Kidney epithelial cell (primary cell): ENCODE measurements at regions not wholly inside any gene's neighbourhood (a gene's known extent, or its start where the extent isn't known, plus 50 kb on each side); places are given as distances from the start of the nearest gene placed in this dataset.

Source experiments
- DNase-seq: peaks from one replicate; pipeline ENCODE4 v3.0.0-alpha.2; 2010; ENCODE audit warnings: low read depth
- H3K27me3 ChIP-seq: 2 replicates; pipeline ENCODE4 v1.6.0; 2011; ENCODE audit warnings: low read length; ENCODE audit not compliant: control insufficient read depth, insufficient read depth
- H3K36me3 ChIP-seq: 2 replicates; pipeline ENCODE4 v1.5.1; 2011; ENCODE audit warnings: low read length; ENCODE audit not compliant: control insufficient read depth, insufficient read depth
- H3K4me3 ChIP-seq: 2 replicates; pipeline ENCODE4 v1.5.1; 2011; ENCODE audit warnings: low read depth, mild to moderate bottlenecking, control low read depth, low read length
- TF ChIP-seq, protein P1 (sequence below): IDR thresholded peaks from 2 replicates; pipeline ENCODE4 v1.5.1; 2011; ENCODE audit warnings: mild to moderate bottlenecking, moderate library complexity, low read length, control low read depth, inconsistent platforms; ENCODE audit not compliant: insufficient read depth, poor library complexity, severe bottlenecking

GRCh38 chr11:25396847-25397246 is 900.0 kb downstream of the LUZP2 start:
- TF ChIP-seq, protein P1, sequence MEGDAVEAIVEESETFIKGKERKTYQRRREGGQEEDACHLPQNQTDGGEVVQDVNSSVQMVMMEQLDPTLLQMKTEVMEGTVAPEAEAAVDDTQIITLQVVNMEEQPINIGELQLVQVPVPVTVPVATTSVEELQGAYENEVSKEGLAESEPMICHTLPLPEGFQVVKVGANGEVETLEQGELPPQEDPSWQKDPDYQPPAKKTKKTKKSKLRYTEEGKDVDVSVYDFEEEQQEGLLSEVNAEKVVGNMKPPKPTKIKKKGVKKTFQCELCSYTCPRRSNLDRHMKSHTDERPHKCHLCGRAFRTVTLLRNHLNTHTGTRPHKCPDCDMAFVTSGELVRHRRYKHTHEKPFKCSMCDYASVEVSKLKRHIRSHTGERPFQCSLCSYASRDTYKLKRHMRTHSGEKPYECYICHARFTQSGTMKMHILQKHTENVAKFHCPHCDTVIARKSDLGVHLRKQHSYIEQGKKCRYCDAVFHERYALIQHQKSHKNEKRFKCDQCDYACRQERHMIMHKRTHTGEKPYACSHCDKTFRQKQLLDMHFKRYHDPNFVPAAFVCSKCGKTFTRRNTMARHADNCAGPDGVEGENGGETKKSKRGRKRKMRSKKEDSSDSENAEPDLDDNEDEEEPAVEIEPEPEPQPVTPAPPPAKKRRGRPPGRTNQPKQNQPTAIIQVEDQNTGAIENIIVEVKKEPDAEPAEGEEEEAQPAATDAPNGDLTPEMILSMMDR, result no peak
- H3K27me3 ChIP-seq, result no peaks in the 10 kb centered on the region
- no peak overlapping the region for H3K4me3 ChIP-seq
- no peaks in the 10 kb centered on the region for H3K36me3 ChIP-seq
- DNase-seq, result no peak

- Histone ChIP-seq H3K36me3 (no peaks in the 10 kb centered on the region), H3K4me3 (no peak overlapping the region), H3K27me3 (no peaks in the 10 kb centered on the region)
- DNase-seq, result no peak
- TF ChIP-seq, protein P1, result no peak
Measured at GRCh38 chr11:25408146-25408545, 911.3 kb downstream of the LUZP2 start.

DNA sequence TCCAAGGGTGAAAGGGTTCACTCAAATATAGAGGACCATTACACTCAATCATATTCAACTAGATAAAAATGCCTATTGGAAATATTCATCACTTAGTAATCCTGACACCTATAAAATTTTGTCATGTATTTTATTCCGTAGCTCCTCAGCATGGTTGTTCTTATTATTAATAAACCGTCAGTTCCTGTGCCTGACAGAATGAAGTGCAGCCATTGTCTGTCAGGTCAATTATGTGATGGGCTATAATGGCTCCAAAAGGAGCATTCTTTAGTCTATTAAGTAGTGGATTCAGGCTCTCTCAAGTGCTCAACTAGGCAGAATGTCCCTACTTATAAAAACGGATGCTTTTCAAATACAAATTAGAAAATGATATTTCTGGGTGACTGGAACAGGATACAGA is 916.1 kb upstream of the ANO3 start:
- DNase-seq, result no peak
- H3K27me3 ChIP-seq, result no peaks in the 10 kb centered on the region
- H3K4me3 ChIP-seq, result no peak overlapping the region
- H3K36me3 ChIP-seq, result no peaks in the 10 kb centered on the region
- TF ChIP-seq, protein P1, result no peak

DNA sequence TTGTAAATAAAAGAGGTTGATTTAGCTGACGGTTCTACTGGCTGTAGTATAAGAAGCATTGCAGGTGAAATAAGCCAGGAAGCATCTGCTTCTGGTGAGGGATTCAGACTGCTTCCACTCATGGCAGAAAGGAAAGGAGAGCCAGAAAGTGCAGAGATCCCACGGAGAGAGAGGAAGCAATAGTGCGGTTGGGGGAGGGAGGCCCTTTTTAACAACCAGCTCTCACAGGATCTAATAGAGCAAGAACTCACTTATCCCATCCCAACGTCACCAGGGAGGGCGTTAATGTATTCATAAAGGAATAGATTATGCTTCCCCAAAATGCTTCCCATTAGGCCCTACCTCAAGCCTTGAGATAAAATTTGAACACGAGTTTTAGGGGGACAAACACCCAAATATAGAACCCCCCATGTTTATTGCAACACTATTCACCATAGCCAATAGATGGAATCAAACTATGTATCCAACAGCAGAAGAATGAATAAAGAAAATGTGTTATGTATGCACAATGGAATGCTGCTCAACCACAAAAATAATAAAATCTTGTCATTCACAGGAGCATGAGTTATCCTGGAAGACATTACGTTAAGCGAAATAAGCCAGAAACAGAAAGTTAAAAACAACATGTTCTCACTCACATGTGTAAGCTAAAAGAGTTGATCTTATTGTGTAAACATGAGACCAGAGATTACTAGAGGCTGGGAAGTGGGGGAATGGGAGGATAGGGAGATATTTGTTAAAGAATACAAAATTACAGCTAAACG is 908.3 kb upstream of the ANO3 start:
- no peaks in the 10 kb centered on the region for H3K27me3 ChIP-seq
- no peaks in the 10 kb centered on the region for H3K36me3 ChIP-seq
- TF ChIP-seq, protein P1, result no peak
- no peak for DNase-seq
- no peak overlapping the region for H3K4me3 ChIP-seq

DNA sequence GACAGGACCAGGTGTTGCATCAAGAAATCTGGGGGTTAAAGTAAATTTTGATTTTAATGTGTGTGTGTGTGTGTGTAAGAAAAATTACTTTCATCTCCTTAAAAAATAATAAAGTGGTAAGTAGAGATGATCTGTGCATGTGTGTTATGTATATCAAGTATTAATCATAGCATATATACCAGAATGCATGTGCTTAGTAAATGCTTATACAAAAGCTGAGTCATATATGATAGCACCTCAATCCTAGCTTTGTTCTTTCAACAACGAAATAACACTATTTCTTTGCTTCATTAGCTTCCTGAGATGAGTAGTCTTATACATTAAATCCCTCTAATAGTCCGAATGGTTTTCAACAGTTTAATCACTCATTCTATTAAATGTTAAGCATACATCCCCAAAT is 899.6 kb upstream of the ANO3 start:
- H3K4me3 ChIP-seq, result no peak overlapping the region
- H3K36me3 ChIP-seq, result no peaks in the 10 kb centered on the region
- no peak for DNase-seq
- no peaks in the 10 kb centered on the region for H3K27me3 ChIP-seq
- TF ChIP-seq, protein P1, result no peak

GRCh38 chr11:25435197-25435596 is 896.7 kb upstream of the ANO3 start:
- no peak for DNase-seq
- no peaks in the 10 kb centered on the region for H3K36me3 ChIP-seq
- TF ChIP-seq, protein P1, result no peak

More at GRCh38 chr11:25435197-25435596, 896.7 kb upstream of the ANO3 start:
- H3K4me3 ChIP-seq, result no peak overlapping the region
- no peaks in the 10 kb centered on the region for H3K27me3 ChIP-seq
